ENCODE measurements at regions not wholly inside any gene's neighbourhood (a gene's known extent, or its start where the extent isn't known, plus 50 kb on each side); places are given as distances from the start of the nearest gene placed in this dataset.

DNA sequence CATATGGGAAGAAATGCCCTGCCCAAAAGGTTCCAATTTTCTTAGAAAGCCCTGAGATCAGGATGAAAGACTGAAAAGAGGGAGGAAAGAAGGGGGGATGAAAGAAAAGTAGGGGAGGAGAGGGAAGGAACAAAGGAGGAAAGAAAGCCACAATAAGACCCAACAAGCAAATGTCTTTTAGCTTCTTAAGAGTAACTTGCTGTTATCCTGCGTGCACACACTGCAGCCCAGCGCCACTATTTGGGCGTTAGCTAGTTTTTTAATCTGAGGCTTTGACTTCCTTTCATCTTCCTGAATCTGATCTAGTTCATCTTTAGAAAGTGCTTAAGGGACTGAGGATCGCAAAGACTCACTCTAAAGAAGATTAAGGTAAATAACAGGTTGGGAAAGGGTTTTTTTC, 77.4 kb upstream of the HDDC2 start (continued):
- TF ChIP-seq REST (IDR thresholded peaks at IDR 0.05; ENCODE audit: unreplicated experiment) (no peak), CTCF (conservative IDR thresholded peaks at IDR 0.05; ENCODE audit: low read depth in 2 of 2) (no peak), POLR2AphosphoS5 (IDR thresholded peaks at IDR 0.05; ENCODE audit: low read depth) (no peak), ETS1 (IDR thresholded peaks at IDR 0.05) (no peak)

- Histone ChIP-seq H3K4me1 (ENCODE audit: insufficient read depth) (no peaks in the 10 kb centered on the region; the same call in 1 of the 2 replicates), H3K27ac (ENCODE audit: low read depth) (no peak overlapping the region), H3K27me3 (ENCODE audit: insufficient read depth) (no peaks in the 10 kb centered on the region), H3K4me2 (no peak overlapping the region), H4K20me1 (replicated peaks; ENCODE audit: insufficient read depth) (no peaks in the 10 kb centered on the region), H2AFZ (no peak overlapping the region), H3F3A (replicated peaks; ENCODE audit: low read depth) (no peaks in the 10 kb centered on the region), H3K79me2 (replicated peaks; ENCODE audit: insufficient read depth) (no peaks in the 10 kb centered on the region), H3K9me2 (ENCODE audit: insufficient read depth) (no peaks in the 10 kb centered on the region; the same call in 1 of the 2 replicates), H3K4me3 (no peak overlapping the region), H3K36me3 (ENCODE audit: insufficient read depth) (no peaks in the 10 kb centered on the region)
- Mint-ChIP-seq H3K36me3 (ENCODE audit: low read depth) (no peaks in the 10 kb centered on the region), H3K4me1 (peaks cover 5% of the 10 kb centered on the region; the same call in 2 of the 3 replicates), H3K27me3 (ENCODE audit: insufficient read depth, low read depth, poor library complexity) (no peaks in the 10 kb centered on the region), H3K27ac (no peak overlapping the region), H3K4me3 (no peak overlapping the region), H3K9me3 (no peaks in the 10 kb centered on the region)
- no peak for ATAC-seq
- no peak for DNase-seq (ENCODE audit: low spot score)
- TF ChIP-seq STAT1 (IDR thresholded peaks at IDR 0.05; ENCODE audit: unreplicated experiment) (no peak), POLR2AphosphoS5 (IDR thresholded peaks at IDR 0.05; ENCODE audit: low read depth) (no peak), JUNB (IDR thresholded peaks at IDR 0.05; ENCODE audit: unreplicated experiment) (no peak), ZNF114 (CRISPR knock-in tag; IDR thresholded peaks at IDR 0.05) (no peak), ZNF331 (CRISPR knock-in tag; IDR thresholded peaks at IDR 0.05; ENCODE audit: low read depth) (no peak), REST (IDR thresholded peaks at IDR 0.05; ENCODE audit: unreplicated experiment) (no peak), EZH2phosphoT487 (IDR thresholded peaks at IDR 0.05; ENCODE audit: unreplicated experiment) (no peak)
Measured at GRCh38 chr6:125380474-125380873, 78.7 kb upstream of the HDDC2 start.

Data from GM23338 (cell line).